HG02970 (cell line): ENCODE measurements at regions not wholly inside any gene's neighbourhood (a gene's known extent, or its start where the extent isn't known, plus 50 kb on each side); places are given as distances from the start of the nearest gene placed in this dataset.
"Not testable (repeated sequence)": the region's sequence is repeated elsewhere in the genome, so short reads cannot be mapped to it uniquely, and the experiment has no call there.

Experiments
- ATAC-seq: cut with Tn5 transposase; IDR thresholded peaks from one replicate; pipeline ENCODE4 v1.9.1; 2021; ENCODE audit warnings: mild to moderate bottlenecking, moderate library complexity, moderate number of reproducible peaks; ENCODE audit not compliant: unreplicated experiment, low FRiP score

GRCh38 chr5:100079163-100079562 lies 456.0 kb upstream of the FAM174A start:
- not testable (repeated sequence) for ATAC-seq

- not testable (repeated sequence) for ATAC-seq
These were observed 469.2 kb upstream of the FAM174A start for GRCh38 chr5:100066020-100066419.

GRCh38 chr5:100043475-100043874 lies 491.7 kb upstream of the FAM174A start:
- ATAC-seq = no peak

GRCh38 chr5:100026606-100027005 lies 508.6 kb upstream of the FAM174A start:
- no peak for ATAC-seq

GRCh38 chr5:100023536-100023935 lies 511.6 kb upstream of the FAM174A start:
- ATAC-seq = no peak

- ATAC-seq = no peak
These were observed 517.5 kb upstream of the FAM174A start for GRCh38 chr5:100017520-100018262.

- ATAC-seq = not testable (repeated sequence)
These were observed 521.9 kb upstream of the FAM174A start for GRCh38 chr5:100013305-100013704.

- not testable (repeated sequence) for ATAC-seq
These were observed 524.0 kb upstream of the FAM174A start for GRCh38 chr5:100011160-100011559.

- ATAC-seq = no peak
These were observed 530.2 kb upstream of the FAM174A start for GRCh38 chr5:100004969-100005368.

GRCh38 chr5:99998319-99998718 lies 536.9 kb upstream of the FAM174A start:
- ATAC-seq = no peak

GRCh38 chr5:99995407-99995806 lies 539.8 kb upstream of the FAM174A start:
- ATAC-seq = no peak

GRCh38 chr5:99973779-99974178 lies 561.4 kb upstream of the FAM174A start:
- ATAC-seq = no peak

- ATAC-seq = no peak
These were observed 579.2 kb upstream of the FAM174A start for GRCh38 chr5:99955962-99956361.

GRCh38 chr5:99955006-99955405 lies 580.2 kb upstream of the FAM174A start:
- ATAC-seq = no peak

GRCh38 chr5:99949969-99950524 lies 585.1 kb upstream of the FAM174A start:
- no peak for ATAC-seq

GRCh38 chr5:99949361-99949760 lies 585.8 kb upstream of the FAM174A start:
- no peak for ATAC-seq

- no peak for ATAC-seq
These were observed 586.3 kb upstream of the FAM174A start for GRCh38 chr5:99948850-99949249.

GRCh38 chr5:99945478-99946442 lies 589.4 kb upstream of the FAM174A start:
- ATAC-seq = no peak

GRCh38 chr5:99940540-99940939 lies 594.6 kb upstream of the FAM174A start:
- ATAC-seq = no peak

GRCh38 chr5:99936911-99937310 lies 598.3 kb upstream of the FAM174A start:
- ATAC-seq = no peak

- ATAC-seq = no peak
These were observed 605.4 kb upstream of the FAM174A start for GRCh38 chr5:99929806-99930135.
